HG03439 (cell line): ENCODE measurements at regions not wholly inside any gene's neighbourhood (a gene's known extent, or its start where the extent isn't known, plus 50 kb on each side); places are given as distances from the start of the nearest gene placed in this dataset.

Experiments
- ATAC-seq: cut with Tn5 transposase; IDR thresholded peaks from one replicate; pipeline ENCODE4 v1.9.1; 2021; ENCODE audit warnings: mild to moderate bottlenecking, moderate library complexity; ENCODE audit not compliant: unreplicated experiment

GRCh38 chr5:42337143-42337542 lies 86.1 kb upstream of the GHR start:
- ATAC-seq = no peak

- no peak for ATAC-seq
Measured at GRCh38 chr5:42337607-42338006, 85.6 kb upstream of the GHR start.

- ATAC-seq = no peak
Measured at GRCh38 chr5:42338136-42338535, 85.1 kb upstream of the GHR start.

- no peak for ATAC-seq
Measured at GRCh38 chr5:42349163-42349562, 74.1 kb upstream of the GHR start.

GRCh38 chr5:42351956-42352355 lies 71.3 kb upstream of the GHR start:
- ATAC-seq = no peak

GRCh38 chr5:42360056-42360455 lies 63.2 kb upstream of the GHR start:
- no peak for ATAC-seq

GRCh38 chr5:42360616-42361314 lies 62.5 kb upstream of the GHR start:
- ATAC-seq = no peak

- no peak for ATAC-seq
Measured at GRCh38 chr5:42361315-42361688, 61.9 kb upstream of the GHR start.

GRCh38 chr5:42366051-42366450 lies 57.2 kb upstream of the GHR start:
- ATAC-seq = no peak
